Uterus (tissue), 3 donors: ENCODE measurements at regions not wholly inside any gene's neighbourhood (a gene's known extent, or its start where the extent isn't known, plus 50 kb on each side); places are given as distances from the start of the nearest gene placed in this dataset.
A peak's percentile ranks its signal among the peaks of the same experiment; 100 is the strongest.
"Not testable (repeated sequence)": the region's sequence is repeated elsewhere in the genome, so short reads cannot be mapped to it uniquely, and the experiment has no call there.

Source experiments
- DNase-seq, 2 donors: peaks; one replicate each; pipeline ENCODE4 v3.0.0-alpha.2; 2019 to 2020
- H3K27ac ChIP-seq, 2 donors: fragments of 200-600 bp; sonication (generic); 1 replicate in 1 of 2; 2 replicates in 1 of 2; pipeline ENCODE4 v1.5.1; 2016 to 2018
- H3K27me3 ChIP-seq, 2 donors: fragments of 200-600 bp; sonication (generic); one replicate each; pipeline ENCODE4 v1.5.1; 2018 to 2019; ENCODE audit warnings: control low read depth in 1 of 2
- H3K36me3 ChIP-seq, 2 donors: fragments of 200-600 bp; sonication (generic); one replicate each; pipeline ENCODE4 v1.5.1; 2019; ENCODE audit warnings: control low read depth in 1 of 2
- H3K4me1 ChIP-seq, 2 donors: fragments of 200-600 bp; sonication (generic); one replicate each; pipeline ENCODE4 v1.5.1; 2018 to 2019; ENCODE audit warnings: control low read depth in 1 of 2
- H3K4me3 ChIP-seq, 2 donors: fragments of 200-600 bp; sonication (generic); 1 replicate in 1 of 2; 2 replicates in 1 of 2; pipeline ENCODE4 v1.5.1; 2018 to 2019; ENCODE audit warnings: mild to moderate bottlenecking in 1 of 2
- H3K9me3 ChIP-seq, 2 donors: fragments of 200-600 bp; sonication (generic); one replicate each; pipeline ENCODE4 v1.5.1; 2019; ENCODE audit warnings: control low read depth in 1 of 2
- POLR2A ChIP-seq, 2 donors: fragments of 450-650 bp; IDR thresholded peaks; one replicate each; pipeline ENCODE4 v1.6.1; 2016; ENCODE audit warnings: antibody characterized with exemption in 2 of 2, mild to moderate bottlenecking in 1 of 2, moderate library complexity in 1 of 2
- intact Hi-C: fragments of 100-400 bp; cut with DNase I; formaldehyde crosslinking; loops from one replicate; pipeline ENCODE4 v1.15.1; 2023; ENCODE audit warnings: low total_unique reads
- TF ChIP-seq, protein P1 (sequence below), 4 experiments: fragments of 200-600 bp in 2 of 4; fragments of 450-650 bp in 2 of 4; sonication (generic) in 2 of 4; IDR thresholded peaks; one replicate each; pipeline ENCODE4 v1.5.1; 2016 to 2019; ENCODE audit warnings: antibody characterized with exemption in 4 of 4, mild to moderate bottlenecking in 2 of 4, moderate library complexity in 1 of 4
- donor health status: DM: yes; HTN: yes; CAD: no.

DNA sequence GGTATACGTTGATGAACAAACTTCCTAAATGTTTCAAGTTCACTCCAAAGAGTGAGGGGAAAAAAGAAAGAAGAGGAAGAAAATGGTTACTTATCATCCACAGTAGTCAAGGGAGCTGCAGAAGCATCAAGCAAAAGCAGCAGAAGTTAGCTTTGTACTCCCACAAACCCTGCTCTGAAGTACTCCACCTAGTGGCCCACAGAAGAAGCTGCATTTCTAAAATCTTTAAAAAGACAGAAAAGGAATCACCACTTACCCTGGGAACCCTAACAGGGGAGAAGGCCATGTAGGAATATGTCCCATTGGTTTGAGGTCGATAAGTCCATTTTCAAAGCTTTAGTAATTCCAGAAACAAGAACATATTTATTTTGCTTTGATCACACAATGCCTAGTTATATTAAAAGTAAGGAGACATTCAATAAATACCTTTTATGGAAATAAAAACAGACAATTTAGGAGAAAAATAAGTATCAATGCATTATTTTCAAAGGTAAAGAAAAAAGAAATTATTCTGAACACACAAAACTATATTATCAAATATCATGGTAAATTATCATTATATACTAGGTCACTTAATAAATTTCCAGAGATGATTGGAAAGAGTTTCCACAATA, 900.5 kb upstream of the DEFB115 start:
- H3K4me3 ChIP-seq, DNase-seq, H3K9me3 ChIP-seq, H3K36me3 ChIP-seq, H3K27ac ChIP-seq, H3K27me3 ChIP-seq, intact Hi-C loops, H3K4me1 ChIP-seq: not testable (repeated sequence)
- TF ChIP-seq, protein P1, sequence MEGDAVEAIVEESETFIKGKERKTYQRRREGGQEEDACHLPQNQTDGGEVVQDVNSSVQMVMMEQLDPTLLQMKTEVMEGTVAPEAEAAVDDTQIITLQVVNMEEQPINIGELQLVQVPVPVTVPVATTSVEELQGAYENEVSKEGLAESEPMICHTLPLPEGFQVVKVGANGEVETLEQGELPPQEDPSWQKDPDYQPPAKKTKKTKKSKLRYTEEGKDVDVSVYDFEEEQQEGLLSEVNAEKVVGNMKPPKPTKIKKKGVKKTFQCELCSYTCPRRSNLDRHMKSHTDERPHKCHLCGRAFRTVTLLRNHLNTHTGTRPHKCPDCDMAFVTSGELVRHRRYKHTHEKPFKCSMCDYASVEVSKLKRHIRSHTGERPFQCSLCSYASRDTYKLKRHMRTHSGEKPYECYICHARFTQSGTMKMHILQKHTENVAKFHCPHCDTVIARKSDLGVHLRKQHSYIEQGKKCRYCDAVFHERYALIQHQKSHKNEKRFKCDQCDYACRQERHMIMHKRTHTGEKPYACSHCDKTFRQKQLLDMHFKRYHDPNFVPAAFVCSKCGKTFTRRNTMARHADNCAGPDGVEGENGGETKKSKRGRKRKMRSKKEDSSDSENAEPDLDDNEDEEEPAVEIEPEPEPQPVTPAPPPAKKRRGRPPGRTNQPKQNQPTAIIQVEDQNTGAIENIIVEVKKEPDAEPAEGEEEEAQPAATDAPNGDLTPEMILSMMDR (IDR thresholded peaks at IDR 0.05), result peak in 3 of 4 experiments; percentile 25 to 36 (median 28)

DNA sequence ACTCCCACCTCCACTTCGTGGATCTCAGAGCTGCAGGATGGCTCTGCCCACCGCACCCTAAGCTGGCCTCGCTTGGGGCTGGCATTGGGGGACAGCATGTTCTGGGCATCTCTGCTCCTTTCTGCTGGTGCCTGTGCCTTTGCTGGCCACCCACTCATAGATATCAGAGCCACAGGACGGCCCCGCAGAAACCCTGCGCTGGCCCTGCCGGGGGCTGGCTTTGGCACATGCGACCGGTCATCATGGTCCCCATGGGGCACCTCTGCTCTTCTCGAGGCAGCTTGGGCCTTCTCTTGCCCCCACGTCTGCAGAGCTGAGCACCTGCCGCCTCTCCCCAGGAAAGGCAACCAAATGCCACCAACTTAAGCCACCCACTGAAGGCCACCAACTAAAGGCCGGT, 895.7 kb upstream of the DEFB115 start:
- H3K27ac ChIP-seq, DNase-seq, H3K36me3 ChIP-seq, H3K4me3 ChIP-seq, H3K27me3 ChIP-seq, H3K4me1 ChIP-seq, intact Hi-C loops, H3K9me3 ChIP-seq: not testable (repeated sequence)

DNA sequence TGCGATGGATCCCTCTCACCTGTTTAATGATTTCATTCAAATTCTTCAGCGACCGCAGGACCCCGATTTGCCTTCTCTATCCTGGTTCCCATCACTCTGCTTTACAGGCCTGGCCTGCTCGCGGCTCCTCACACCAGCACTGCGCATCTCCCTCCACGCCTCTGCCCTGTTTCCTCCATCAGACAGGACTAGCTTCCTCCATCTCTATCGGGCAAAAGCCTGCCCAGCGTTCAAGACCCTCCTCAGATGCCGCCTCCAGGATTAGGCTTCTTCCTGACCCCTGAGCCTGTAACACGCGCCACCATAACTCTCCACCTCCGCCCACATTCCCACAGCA, 881.1 kb upstream of the DEFB115 start:
- H3K27me3 ChIP-seq, H3K4me1 ChIP-seq, H3K9me3 ChIP-seq, H3K36me3 ChIP-seq, intact Hi-C loops, DNase-seq: not testable (repeated sequence)
- Histone ChIP-seq H3K4me3 (peak overlapping the region; percentile 60), H3K27ac (peak overlapping the region; percentile 42 to 62)

DNA sequence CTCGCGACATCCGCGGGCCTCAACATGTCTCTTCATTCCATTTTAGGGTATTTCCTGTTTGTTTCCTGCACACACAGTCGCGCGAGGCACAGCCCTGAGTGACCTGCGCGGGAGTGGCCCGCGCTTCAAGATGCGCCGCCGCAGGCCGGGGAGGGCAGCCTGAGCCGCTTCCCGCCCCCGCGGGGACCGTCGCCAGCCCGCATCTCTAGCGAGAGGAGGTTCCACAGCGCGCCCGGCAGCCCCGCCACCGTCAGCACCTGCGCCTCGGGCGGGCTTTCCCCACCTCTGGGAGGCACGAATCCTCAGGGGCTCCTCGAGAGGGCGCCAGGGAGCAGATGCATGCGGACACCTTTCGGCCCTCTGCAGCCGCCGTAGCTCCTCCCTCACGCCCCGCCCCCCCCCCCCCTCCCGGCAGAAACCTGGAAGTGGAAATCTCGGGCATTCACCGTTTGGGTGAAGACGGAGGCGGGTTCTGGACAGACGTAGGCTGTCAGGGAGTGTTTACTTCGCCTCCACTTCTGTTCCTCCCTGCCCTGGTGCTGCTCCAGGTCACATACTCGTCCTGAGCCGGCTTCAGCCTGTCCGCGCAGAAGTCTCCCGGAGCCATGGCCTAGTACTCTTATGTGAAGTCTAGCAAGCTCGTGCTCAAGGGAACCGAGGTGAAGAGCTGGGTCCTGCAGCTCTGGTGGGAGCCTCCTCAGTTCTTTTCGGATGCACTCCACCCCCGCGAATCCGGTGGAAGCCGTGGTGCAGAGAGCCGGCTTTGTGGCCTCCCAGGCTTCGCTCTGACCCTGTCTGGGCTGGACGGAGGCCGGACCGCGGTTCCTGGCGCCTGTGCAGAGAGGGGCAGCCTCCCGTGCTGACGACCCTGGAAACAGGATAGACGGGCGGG, 880.5 kb upstream of the DEFB115 start:
- Histone ChIP-seq H3K27me3 (no peaks in the 10 kb centered on the region), H3K4me3 (peak overlapping the region; percentile 60), H3K36me3 (no peaks in the 10 kb centered on the region), H3K9me3 (no peaks in the 10 kb centered on the region), H3K4me1 (no peaks in the 10 kb centered on the region), H3K27ac (peak overlapping the region; percentile 42 to 62)
- TF ChIP-seq POLR2A (IDR thresholded peaks at IDR 0.05), result no peak
- TF ChIP-seq, protein P1 (IDR thresholded peaks at IDR 0.05), result peak; percentile 12 to 65 (median 52)
- peak; percentile 40 to 69 for DNase-seq
- intact Hi-C loops, result no loop called here

DNA sequence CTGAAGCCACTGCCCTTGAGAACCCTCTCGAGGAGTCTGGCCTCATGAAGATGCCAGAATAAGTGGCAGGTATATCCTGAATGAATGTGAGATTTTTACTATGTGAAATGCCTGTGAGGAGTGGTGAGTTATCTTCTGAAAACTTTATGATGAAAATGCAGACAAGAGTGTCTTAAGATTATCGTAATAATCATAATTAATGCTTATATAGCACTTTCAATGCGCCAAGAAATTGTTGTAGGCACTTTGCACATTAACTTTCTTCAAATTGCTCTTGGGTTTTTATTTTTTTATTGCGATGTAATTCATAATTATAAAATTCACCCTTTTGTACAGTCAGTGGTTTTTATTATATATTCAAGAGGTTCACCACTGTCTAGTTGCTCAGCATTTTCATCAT, 879.1 kb upstream of the DEFB115 start:
- H3K4me3 ChIP-seq, intact Hi-C loops, H3K4me1 ChIP-seq, H3K36me3 ChIP-seq, DNase-seq, H3K27ac ChIP-seq, H3K27me3 ChIP-seq, H3K9me3 ChIP-seq: not testable (repeated sequence)

DNA sequence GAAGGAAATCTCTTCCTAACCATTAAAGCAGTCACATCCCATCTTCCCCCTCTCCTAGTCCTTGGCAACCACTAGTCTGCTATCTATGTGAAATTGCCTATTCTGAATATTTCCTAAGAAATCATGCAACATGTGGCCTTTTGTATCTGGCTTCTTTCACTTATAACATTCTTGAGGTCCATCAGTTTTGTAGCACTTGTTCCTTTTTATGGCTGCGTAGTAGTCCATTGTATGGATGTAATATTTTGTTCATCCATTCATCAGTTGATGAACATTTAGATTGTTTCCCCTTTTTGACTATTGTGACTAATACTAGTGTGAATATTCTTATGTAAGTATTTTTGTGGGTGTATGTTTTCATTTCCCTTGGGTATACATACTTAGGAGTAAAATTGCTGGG, 878.7 kb upstream of the DEFB115 start:
- H3K9me3 ChIP-seq, DNase-seq, H3K27me3 ChIP-seq, H3K36me3 ChIP-seq, H3K27ac ChIP-seq, H3K4me3 ChIP-seq, H3K4me1 ChIP-seq, intact Hi-C loops: not testable (repeated sequence)

DNA sequence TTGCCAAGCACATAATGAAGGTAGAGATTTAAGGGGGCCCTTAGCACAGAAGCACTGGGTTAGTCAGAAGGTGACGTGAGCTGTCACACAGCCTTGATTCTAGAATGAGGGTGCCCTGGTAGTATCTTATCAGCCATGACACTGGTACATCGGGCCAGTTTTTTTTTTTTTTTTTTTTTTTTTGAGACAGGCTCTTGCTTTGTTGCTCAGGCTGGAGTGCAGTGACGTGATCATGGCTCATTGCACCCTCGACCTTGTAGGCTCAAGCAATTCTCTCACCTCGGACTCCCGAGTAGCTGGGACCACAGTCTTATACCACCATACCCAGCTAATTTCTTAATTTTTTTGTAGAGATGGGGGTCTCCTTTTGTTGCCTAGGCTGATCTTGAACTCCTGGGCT, 872.6 kb upstream of the DEFB115 start:
- H3K9me3 ChIP-seq, H3K36me3 ChIP-seq, DNase-seq, H3K27me3 ChIP-seq, H3K4me3 ChIP-seq, intact Hi-C loops, H3K4me1 ChIP-seq, H3K27ac ChIP-seq: not testable (repeated sequence)

DNA sequence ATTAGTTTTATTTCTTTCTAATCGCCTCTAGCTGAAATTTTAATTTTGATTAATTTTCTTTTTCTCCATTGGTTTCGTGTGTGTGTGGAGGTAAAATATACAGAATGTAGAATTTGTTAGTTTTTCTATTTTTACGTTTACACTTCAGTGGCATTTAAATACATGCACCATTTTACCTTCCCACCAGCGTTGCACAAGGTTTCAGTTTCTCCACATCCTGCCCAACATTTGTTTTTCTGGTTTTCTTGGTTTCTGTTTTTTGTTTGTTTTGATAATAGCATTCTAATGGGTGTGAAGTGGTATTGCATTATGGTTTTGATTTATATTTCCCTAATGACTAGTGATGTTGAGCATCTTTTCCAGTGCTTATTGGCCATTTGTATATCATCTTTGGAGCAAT, 871.4 kb upstream of the DEFB115 start:
- H3K4me1 ChIP-seq, H3K36me3 ChIP-seq, H3K27me3 ChIP-seq, intact Hi-C loops, DNase-seq, H3K27ac ChIP-seq, H3K9me3 ChIP-seq, H3K4me3 ChIP-seq: not testable (repeated sequence)

DNA sequence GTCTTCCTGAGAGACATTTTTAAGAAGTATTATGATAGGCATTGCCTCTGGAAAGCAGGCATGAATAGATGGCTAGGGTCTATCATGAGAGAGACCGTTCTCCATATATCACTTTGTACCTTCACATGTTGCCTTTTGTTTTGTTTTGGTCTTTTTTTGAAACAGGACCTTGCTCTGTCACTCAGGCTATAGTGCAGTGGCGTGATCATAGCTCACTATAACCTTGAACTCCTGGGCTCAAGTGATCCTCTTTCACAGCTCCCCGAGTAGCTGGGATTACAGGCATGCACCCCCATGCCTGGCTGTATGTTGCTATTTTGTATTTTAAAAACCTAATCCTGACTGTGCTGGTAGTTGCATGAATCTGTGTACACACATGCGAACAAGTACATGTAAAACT, 869.6 kb upstream of the DEFB115 start:
- H3K4me3 ChIP-seq, H3K9me3 ChIP-seq, intact Hi-C loops, H3K36me3 ChIP-seq, H3K27ac ChIP-seq, DNase-seq, H3K4me1 ChIP-seq, H3K27me3 ChIP-seq: not testable (repeated sequence)

DNA sequence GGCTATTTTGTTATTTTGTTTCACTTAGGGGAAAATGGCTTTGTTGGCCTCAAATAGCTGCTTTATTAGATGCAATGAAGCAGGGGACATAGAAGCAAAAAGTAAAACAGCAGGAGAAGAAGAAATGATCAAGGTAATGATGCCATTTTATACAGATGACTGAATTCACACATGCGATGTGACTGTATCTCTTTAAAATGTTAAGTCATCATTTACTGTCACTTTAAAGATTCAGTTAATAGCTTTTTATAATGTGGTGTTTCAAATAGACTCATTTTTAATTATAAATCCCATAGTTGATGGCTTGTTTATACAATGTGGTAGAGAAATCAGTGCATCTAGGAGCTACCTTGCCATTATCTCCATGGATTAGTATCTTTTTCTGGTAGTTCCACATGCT, 863.9 kb upstream of the DEFB115 start:
- H3K27me3 ChIP-seq, H3K9me3 ChIP-seq, H3K27ac ChIP-seq, DNase-seq, H3K4me1 ChIP-seq, intact Hi-C loops, H3K36me3 ChIP-seq, H3K4me3 ChIP-seq: not testable (repeated sequence)

DNA sequence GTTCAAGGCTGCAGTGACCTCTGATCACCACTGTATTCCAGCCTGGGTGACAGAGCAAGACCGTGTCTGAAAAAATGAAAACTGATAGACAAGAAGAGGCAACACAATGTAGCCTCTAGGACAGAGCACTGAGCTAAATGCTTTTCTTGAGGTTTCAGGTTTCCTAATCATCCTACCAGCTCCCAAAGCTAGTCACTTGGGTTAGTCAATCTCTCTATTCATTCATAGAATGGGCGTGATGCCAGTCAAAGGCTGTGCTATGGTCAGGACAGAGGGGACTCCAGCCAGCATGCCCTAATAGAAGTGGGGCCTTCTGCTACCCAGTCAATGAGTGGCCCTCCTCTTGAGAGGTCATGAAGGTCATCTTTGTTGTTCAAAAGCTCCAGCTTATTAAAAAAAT, 860.4 kb upstream of the DEFB115 start:
- H3K9me3 ChIP-seq, H3K4me1 ChIP-seq, H3K36me3 ChIP-seq, H3K27ac ChIP-seq, H3K27me3 ChIP-seq, H3K4me3 ChIP-seq, intact Hi-C loops, DNase-seq: not testable (repeated sequence)
